ENCODE measurements at regions not wholly inside any gene's neighbourhood (a gene's known extent, or its start where the extent isn't known, plus 50 kb on each side); places are given as distances from the start of the nearest gene placed in this dataset.

- TF ChIP-seq CTCF (IDR thresholded peaks at IDR 0.05) (no peak), POLR2AphosphoS5 (IDR thresholded peaks at IDR 0.05; ENCODE audit: insufficient read depth in 1 of 2, low read depth in 1 of 2) (no peak)
Observed at GRCh38 chr11:106459135-106459534, 381.7 kb downstream of the AASDHPPT start.

Measured in vagina (tissue), 2 donors.